22Rv1 (cell line): ENCODE measurements at regions not wholly inside any gene's neighbourhood (a gene's known extent, or its start where the extent isn't known, plus 50 kb on each side); places are given as distances from the start of the nearest gene placed in this dataset.

Source experiments
- H3K27ac ChIP-seq: fragments of 450-650 bp; 2 replicates; pipeline ENCODE4 v1.5.1; 2017
- CTCF ChIP-seq: fragments of 450-650 bp; IDR thresholded peaks from 2 replicates; pipeline ENCODE4 v1.5.1; 2017; ENCODE audit warnings: mild to moderate bottlenecking
- ZFX ChIP-seq: fragments of 450-650 bp; IDR thresholded peaks from 2 replicates; pipeline ENCODE4 v1.6.1; 2017; ENCODE audit warnings: antibody characterized with exemption, borderline replicate concordance

DNA sequence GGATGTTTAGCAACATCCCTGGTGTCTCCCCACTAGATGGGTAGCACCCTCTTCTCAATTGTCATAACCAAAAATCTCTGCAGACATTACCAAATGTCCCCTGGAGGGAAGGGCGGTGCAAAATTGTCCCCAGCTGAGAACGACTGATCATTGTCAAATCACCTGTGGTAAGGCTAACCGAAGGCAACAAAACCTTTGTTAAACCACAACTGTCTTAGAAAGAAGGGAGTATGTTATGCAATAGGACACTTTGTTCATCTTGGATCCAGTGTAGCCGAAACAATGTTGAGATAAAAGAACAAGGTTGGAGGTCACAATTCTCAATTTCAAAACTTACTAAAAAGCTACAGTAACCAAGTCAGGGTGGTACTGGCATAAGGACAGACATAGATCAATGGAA lies 50.3 kb upstream of the ST3GAL5 start:
- no peak for TF ChIP-seq ZFX
- TF ChIP-seq CTCF = no peak
- H3K27ac ChIP-seq = no peak overlapping the region
